ENCODE measurements at regions not wholly inside any gene's neighbourhood (a gene's known extent, or its start where the extent isn't known, plus 50 kb on each side); places are given as distances from the start of the nearest gene placed in this dataset.

DNA sequence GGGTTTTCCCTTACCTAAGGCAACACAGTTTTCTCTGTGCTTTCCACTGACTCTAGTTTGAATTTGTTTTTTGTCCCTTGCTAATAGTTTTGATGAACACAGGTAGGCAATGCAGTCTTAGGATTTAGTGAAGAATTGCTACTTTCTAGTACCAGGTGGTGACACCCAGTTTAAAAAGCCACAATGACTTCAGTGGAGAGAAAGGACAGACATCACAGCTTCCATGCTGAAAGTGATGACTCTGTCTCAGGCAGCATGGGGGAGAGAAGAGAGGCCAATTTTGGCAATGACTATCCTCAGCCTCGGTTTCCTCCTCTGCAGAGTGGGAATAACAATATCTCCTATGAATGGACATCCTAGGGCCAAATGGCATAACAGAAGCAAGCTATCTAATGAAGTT lies 118.8 kb downstream of the AXIN2 start:
- DNase-seq, result no peak

DNA sequence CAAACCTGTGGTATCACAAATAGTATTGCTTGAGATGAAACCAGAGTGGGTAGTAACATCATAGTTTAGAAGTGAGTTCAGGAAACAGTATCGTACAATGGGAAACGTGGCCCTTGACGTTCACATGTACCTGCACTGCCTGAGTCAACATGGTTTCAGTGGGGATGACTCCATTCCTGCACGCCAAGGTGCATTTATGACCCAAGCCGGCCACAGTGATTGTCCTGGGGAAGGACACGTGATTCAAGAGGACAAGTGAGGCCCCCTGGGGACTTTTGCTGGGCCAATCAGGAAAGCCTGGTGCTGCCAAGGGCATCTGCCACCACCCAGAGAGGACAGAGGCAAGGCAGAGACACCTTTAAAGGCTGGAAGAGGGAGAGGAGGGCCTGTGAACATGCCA lies 119.2 kb downstream of the AXIN2 start:
- no peak for DNase-seq

GRCh38 chr17:65441053-65441605 lies 120.3 kb downstream of the AXIN2 start:
- DNase-seq, result no peak

GRCh38 chr17:65438708-65439294 lies 122.6 kb downstream of the AXIN2 start:
- no peak for DNase-seq

DNA sequence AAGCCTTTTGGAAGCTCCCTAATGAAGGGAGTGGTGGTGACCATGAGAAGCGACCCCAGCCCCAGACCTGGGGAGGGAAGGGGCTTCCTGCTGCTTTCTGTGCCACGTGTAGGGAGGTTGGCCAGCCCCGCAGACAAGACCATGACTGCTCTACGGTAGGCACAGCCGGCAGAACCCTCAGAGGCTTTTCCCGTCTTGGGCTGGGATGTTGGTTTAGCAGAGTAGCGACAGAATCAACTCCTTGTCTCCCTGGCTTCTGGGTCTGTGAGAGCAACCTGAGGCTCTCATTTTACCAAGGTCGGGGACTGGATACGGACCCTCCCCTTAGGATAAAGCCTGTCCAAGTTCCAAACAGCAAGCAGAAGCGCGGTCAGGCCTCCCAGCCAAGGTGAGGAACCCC lies 123.3 kb downstream of the AXIN2 start:
- DNase-seq, result no peak

GRCh38 chr17:65436871-65437270 lies 124.6 kb downstream of the AXIN2 start:
- no peak for DNase-seq

GRCh38 chr17:65434878-65435277 lies 126.6 kb downstream of the AXIN2 start:
- no peak for DNase-seq

DNA sequence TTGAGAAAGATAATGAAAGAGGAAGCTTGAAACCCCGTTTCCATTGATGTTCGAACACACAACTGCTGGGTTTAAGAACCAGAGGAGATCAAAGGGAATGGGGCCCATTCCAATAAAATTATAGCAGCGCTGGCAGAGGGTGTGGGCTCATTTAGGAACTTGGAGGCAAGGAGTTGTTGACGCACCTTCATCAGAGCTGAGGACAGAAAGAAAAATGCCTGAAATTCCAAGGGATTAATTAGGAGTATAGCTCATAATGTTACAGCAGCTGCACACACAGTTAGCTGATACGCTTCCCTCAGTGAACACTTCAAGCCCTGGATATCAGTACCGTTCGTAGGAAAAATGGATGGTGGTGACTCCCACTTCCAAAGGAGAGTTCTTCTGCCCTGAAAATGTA lies 127.2 kb downstream of the AXIN2 start:
- DNase-seq, result no peak

- DNase-seq, result no peak
These were observed 127.9 kb downstream of the AXIN2 start for GRCh38 chr17:65433592-65433991.

DNA sequence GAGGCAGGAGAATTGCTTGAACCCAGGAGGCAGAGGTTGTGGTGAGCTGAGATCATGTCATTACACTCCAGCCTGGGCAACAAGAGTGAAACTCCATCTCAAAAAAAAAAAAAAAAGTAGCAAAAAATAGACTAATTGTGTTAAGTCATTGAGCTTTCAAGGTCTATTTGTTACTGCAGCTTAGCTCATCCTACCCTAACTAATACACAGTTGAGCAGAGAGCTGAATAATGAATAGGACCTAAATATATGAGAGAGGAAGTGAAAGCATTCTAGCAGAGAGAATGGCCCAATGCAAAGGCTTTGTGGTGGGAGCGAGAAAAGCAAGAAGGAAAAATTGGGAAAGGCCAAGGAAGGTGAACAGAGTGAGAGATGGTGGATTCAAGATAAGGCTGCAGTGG lies 128.3 kb downstream of the AXIN2 start:
- no peak for DNase-seq

- no peak for DNase-seq
These were observed 130.3 kb downstream of the AXIN2 start for GRCh38 chr17:65431116-65431515.

GRCh38 chr17:65430209-65430833 lies 131.1 kb downstream of the AXIN2 start:
- DNase-seq, result no peak

DNA sequence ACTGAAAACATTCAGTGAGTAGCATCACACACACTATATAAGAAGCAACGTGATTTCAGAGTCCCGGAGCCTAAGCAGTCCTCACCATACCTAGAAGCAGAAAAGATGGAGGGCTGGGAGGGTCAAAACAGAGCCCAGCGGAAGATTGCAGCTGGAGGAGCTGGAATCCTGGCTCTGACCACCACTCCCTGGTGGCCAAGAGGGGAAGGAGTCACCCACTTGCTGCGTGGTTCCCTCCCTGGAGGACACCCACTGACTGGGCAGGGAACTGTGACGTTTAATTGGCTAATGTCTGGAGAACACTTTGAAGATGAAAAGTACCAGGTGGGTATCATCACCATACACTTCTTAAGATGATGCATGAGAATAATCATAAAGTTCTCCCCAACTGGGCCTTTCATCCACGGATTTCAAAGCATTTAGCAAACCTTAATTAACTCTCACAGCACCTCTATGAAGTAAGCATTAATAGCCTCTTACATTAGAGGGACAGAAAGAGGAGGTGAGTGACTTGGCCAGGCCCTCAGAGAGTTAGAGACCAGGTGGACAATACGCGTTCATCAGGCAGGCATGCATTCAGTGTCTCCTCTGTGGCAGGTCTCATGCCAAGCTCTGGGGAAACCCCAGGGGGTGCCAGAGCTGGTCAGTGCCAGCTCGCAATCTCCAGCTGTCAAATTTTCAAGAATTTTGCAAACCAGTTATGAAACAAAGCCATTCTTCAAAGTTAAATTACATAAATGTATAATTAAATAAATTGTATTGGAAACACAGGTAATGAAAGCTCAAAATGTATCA lies 137.9 kb downstream of the AXIN2 start:
- no peak for DNase-seq

DNA sequence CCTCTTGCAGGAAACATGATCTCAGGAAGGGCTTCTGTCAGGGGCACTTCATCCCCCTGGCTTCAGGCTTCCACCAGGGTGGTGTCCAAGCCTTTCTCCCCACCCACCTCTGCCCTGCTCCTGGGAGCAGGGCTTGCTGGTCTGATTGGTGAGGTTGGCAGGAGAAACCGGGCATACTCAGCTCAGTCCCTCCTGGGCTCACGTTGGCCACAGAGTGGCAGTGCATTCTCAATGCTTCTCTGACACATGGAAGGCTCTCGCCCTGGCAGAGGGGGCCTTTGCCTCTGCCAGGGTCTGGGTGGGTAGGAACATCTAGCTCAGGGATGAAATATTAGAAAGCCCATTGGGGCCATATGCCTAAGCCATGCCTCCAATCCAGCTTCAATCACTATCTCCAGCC lies 142.8 kb downstream of the AXIN2 start:
- DNase-seq, result no peak

- DNase-seq, result no peak
These were observed 143.8 kb downstream of the AXIN2 start for GRCh38 chr17:65417406-65418221.

GRCh38 chr17:65415991-65416390 lies 145.5 kb downstream of the AXIN2 start:
- no peak for DNase-seq

GRCh38 chr17:65413390-65413789 lies 148.1 kb downstream of the AXIN2 start:
- no peak for DNase-seq

DNA sequence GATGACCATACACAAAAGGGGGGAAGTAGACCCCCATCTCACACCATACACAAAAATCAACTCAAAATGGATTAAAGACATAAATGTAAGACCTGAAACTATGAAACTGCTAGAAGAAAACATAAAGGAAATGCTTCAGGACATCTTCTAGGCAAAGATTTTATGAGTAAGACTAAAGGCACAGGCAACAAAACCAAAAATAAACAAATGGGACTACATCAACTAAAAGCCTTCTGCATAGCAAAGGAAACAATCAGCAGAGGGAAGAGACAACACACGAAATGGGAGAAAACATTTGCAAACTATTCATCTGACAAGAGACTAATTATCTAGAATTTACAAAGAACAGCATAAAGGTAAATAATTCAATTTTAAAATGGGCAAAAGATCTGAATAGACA lies 152.1 kb downstream of the AXIN2 start:
- no peak for DNase-seq

DNA sequence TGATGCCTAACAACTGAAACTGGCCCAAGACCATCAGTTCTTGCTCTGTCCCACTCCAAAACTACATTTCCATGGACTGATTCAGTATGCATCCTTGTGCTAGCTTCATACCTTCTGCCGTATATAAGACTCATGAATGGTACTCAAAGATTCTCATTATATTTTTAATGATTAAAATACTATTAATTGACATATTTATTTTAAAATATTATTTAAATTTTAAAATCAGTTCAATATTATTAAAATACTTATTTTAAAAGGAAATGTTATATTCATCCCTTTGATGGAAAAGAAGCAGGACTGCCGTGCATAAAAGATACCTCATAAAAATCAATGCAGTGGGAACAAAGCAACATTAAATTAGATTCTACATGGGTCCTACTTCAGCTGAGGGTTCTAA lies 153.4 kb downstream of the AXIN2 start:
- DNase-seq, result no peak

- no peak for DNase-seq
These were observed 154.4 kb downstream of the AXIN2 start for GRCh38 chr17:65407017-65407416.

DNA sequence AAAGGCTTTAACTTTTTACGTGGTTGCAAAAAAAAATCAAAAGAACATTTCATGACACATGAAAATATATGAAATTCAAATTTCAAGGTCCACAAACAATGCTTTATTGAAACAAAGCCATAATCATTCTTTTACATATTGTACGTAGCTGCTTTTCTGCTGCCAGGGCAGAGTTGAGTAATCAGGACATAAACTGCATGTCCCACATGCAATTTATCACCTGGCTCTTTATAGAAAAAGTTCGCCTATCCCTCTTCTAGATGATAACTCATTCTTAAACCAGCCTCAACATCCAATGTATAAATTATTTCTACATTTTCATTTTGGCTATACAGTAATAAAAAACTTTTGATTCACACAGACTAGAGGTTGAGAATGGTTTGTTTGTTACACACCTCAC lies 154.9 kb downstream of the AXIN2 start:
- DNase-seq, result no peak

GRCh38 chr17:65405563-65405962 lies 155.9 kb downstream of the AXIN2 start:
- DNase-seq, result no peak

DNA sequence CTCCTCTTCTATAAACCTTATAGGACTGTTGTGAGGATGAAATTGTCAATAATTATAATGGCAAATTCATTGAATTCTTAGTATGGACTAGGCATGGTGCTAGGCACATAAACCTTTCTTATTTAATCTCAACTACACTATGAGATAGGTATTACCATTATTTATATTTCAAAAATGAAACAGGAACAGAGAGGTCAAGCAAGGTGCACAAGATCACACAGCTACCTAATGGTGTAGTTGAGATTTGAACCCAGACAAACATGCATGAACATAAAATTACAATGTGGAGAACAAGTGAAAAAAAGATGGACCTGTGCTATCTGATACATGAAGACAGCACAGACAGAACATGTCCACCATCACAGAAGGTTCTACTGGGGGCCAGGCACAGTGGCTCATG lies 156.7 kb downstream of the AXIN2 start:
- no peak for DNase-seq
